ENCODE measurements at regions not wholly inside any gene's neighbourhood (a gene's known extent, or its start where the extent isn't known, plus 50 kb on each side); places are given as distances from the start of the nearest gene placed in this dataset.
A peak's percentile ranks its signal among the peaks of the same experiment; 100 is the strongest.

DNA sequence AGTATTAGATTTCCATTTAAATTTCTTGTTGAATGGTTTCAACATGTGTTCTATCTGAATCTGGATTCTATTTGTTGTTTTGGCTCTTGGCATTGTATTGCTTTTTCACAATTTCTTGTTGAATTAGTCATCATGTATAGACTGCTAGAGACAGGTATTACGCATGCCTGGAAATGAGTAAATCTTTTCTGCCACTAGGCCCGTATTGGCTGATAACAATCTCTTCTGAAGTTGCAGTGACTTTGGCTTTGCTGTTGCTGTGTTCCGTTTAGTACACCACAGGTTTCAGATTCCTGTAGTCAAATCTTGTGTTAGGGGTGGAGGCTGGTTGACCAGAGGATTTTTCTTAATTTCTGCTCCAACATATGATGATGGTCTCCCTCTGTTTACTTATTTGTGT lies 1339.4 kb downstream of the GRIK2 start:
- TF ChIP-seq NFIC (IDR thresholded peaks at IDR 0.05) (no peak), TCF12 (IDR thresholded peaks at IDR 0.05; ENCODE audit: low read depth) (no peak), EP300 (IDR thresholded peaks at IDR 0.05; ENCODE audit: borderline replicate concordance) (no peak), EGR1 (IDR thresholded peaks at IDR 0.05) (no peak), TAF1 (IDR thresholded peaks at IDR 0.05; ENCODE audit: low read depth) (no peak), YY1 (IDR thresholded peaks at IDR 0.05; ENCODE audit: low read depth) (no peak), RAD21 (IDR thresholded peaks at IDR 0.05; ENCODE audit: low read depth) (no peak), FOXM1 (IDR thresholded peaks at IDR 0.05; ENCODE audit: borderline replicate concordance, low read depth) (no peak), TEAD4 (IDR thresholded peaks at IDR 0.05) (no peak), CREB1 (IDR thresholded peaks at IDR 0.05; ENCODE audit: low read depth) (no peak)
- TF ChIP-seq, protein P1, sequence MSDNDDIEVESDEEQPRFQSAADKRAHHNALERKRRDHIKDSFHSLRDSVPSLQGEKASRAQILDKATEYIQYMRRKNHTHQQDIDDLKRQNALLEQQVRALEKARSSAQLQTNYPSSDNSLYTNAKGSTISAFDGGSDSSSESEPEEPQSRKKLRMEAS (IDR thresholded peaks at IDR 0.05) = no peak
- TF ChIP-seq, protein P2, sequence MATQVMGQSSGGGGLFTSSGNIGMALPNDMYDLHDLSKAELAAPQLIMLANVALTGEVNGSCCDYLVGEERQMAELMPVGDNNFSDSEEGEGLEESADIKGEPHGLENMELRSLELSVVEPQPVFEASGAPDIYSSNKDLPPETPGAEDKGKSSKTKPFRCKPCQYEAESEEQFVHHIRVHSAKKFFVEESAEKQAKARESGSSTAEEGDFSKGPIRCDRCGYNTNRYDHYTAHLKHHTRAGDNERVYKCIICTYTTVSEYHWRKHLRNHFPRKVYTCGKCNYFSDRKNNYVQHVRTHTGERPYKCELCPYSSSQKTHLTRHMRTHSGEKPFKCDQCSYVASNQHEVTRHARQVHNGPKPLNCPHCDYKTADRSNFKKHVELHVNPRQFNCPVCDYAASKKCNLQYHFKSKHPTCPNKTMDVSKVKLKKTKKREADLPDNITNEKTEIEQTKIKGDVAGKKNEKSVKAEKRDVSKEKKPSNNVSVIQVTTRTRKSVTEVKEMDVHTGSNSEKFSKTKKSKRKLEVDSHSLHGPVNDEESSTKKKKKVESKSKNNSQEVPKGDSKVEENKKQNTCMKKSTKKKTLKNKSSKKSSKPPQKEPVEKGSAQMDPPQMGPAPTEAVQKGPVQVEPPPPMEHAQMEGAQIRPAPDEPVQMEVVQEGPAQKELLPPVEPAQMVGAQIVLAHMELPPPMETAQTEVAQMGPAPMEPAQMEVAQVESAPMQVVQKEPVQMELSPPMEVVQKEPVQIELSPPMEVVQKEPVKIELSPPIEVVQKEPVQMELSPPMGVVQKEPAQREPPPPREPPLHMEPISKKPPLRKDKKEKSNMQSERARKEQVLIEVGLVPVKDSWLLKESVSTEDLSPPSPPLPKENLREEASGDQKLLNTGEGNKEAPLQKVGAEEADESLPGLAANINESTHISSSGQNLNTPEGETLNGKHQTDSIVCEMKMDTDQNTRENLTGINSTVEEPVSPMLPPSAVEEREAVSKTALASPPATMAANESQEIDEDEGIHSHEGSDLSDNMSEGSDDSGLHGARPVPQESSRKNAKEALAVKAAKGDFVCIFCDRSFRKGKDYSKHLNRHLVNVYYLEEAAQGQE (IDR thresholded peaks at IDR 0.05; ENCODE audit: low read depth) = no peak
- TF ChIP-seq, protein P3, sequence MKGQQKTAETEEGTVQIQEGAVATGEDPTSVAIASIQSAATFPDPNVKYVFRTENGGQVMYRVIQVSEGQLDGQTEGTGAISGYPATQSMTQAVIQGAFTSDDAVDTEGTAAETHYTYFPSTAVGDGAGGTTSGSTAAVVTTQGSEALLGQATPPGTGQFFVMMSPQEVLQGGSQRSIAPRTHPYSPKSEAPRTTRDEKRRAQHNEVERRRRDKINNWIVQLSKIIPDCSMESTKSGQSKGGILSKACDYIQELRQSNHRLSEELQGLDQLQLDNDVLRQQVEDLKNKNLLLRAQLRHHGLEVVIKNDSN (IDR thresholded peaks at IDR 0.05) = no peak

DNA sequence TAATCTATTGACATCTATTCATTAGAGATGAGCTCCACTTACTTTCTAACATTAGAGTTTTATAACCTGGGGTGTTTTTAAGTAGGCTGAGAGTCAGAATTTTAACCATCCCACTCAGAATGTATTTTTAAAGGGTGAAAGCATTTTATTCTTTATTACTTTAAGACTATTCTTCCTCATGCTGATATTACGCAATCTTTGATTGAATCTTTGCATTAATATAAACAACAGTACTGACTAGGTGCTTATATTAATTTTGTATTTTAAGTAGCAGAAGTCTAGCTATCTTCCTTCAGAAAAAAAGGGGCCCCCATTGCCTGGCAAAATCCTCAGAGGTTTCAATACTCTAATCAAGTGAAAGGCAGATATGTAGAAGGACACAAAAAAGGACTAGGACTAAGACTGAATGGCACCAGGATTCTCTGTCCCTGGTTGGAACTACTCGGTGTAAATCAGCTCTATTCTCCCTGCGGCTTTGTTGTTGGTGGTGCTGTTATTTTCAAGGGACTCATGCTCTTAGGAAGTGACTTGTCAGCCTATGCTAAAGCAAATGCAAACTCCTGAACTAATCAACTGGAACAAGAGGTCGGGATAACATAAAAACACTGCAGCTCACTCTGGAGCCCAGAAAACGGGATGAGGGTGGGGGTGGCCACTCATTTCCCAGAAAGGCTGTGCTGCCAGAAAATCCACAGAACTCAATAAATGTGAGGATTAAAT lies 1324.4 kb downstream of the GRIK2 start:
- no peak for TF ChIP-seq YY1 (IDR thresholded peaks at IDR 0.05; ENCODE audit: low read depth)
- TF ChIP-seq CREB1 (IDR thresholded peaks at IDR 0.05; ENCODE audit: low read depth) = no peak
- TF ChIP-seq CEBPB (IDR thresholded peaks at IDR 0.05) = peak; percentile 51; the same call in 1 of the 2 replicates
- TF ChIP-seq, protein P1 (IDR thresholded peaks at IDR 0.05) = no peak
- no peak for TF ChIP-seq TCF12 (IDR thresholded peaks at IDR 0.05; ENCODE audit: low read depth)
- no peak for TF ChIP-seq EGR1 (IDR thresholded peaks at IDR 0.05)
- TF ChIP-seq ZBTB7A (IDR thresholded peaks at IDR 0.05; ENCODE audit: low read depth) = no peak
- TF ChIP-seq TEAD4 (IDR thresholded peaks at IDR 0.05) = no peak

DNA sequence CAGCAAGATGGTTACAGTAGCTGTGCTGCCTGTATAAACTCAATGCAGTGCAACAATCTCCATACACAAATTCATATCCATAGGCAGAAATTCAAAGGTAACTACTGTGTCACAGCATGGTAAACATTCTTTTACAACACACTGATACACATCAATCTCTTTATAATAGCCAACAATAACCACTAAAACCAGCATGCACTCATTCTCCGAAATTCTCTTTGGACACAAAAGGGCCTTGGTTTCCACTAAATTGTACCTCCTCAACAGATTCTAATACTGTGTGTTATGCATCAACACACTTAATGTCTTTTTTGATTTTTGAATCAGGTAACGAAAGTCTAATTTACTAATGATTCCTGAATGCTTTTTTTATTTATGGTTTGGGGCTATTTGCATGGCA lies 1323.7 kb downstream of the GRIK2 start:
- TF ChIP-seq RAD21 (IDR thresholded peaks at IDR 0.05; ENCODE audit: low read depth) (no peak), ZBTB7A (IDR thresholded peaks at IDR 0.05; ENCODE audit: low read depth) (no peak), CREB1 (IDR thresholded peaks at IDR 0.05; ENCODE audit: low read depth) (no peak), EGR1 (IDR thresholded peaks at IDR 0.05) (no peak), TAF1 (IDR thresholded peaks at IDR 0.05; ENCODE audit: low read depth) (no peak), TEAD4 (IDR thresholded peaks at IDR 0.05) (no peak), TCF12 (IDR thresholded peaks at IDR 0.05; ENCODE audit: low read depth) (no peak), FOXM1 (IDR thresholded peaks at IDR 0.05; ENCODE audit: borderline replicate concordance, low read depth) (no peak), EP300 (IDR thresholded peaks at IDR 0.05; ENCODE audit: borderline replicate concordance) (no peak), CEBPB (IDR thresholded peaks at IDR 0.05) (no peak), YY1 (IDR thresholded peaks at IDR 0.05; ENCODE audit: low read depth) (no peak)
- TF ChIP-seq, protein P2 (IDR thresholded peaks at IDR 0.05; ENCODE audit: low read depth) = no peak
- TF ChIP-seq, protein P1 (IDR thresholded peaks at IDR 0.05) = no peak

DNA sequence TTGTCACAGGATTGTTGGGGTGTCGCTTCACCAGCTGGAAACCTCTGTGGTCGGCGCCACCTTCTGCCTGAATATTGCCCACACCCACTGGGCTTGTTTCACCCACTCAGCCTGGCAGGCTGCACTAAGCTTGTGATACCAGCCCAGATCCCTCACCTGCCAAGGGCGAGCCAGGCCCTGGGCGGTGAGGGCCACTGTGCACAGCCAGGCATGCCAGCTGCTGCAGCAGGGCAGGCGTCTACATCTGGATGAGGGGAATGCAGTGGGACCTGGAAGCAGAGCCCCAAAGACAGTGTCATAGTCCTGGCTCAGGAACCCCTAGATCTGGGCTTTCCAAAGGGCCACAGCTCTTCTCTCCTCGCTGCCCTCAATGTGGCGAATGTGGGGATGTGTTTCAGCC lies 1307.5 kb downstream of the GRIK2 start:
- TF ChIP-seq CEBPB (IDR thresholded peaks at IDR 0.05) (no peak), FOXM1 (IDR thresholded peaks at IDR 0.05; ENCODE audit: borderline replicate concordance, low read depth) (no peak), RAD21 (IDR thresholded peaks at IDR 0.05; ENCODE audit: low read depth) (no peak), CREB1 (IDR thresholded peaks at IDR 0.05; ENCODE audit: low read depth) (no peak), NFIC (IDR thresholded peaks at IDR 0.05) (no peak), YY1 (IDR thresholded peaks at IDR 0.05; ENCODE audit: low read depth) (no peak), EP300 (IDR thresholded peaks at IDR 0.05; ENCODE audit: borderline replicate concordance) (no peak), TCF12 (IDR thresholded peaks at IDR 0.05; ENCODE audit: low read depth) (no peak), TEAD4 (IDR thresholded peaks at IDR 0.05) (no peak), TAF1 (IDR thresholded peaks at IDR 0.05; ENCODE audit: low read depth) (no peak)
- TF ChIP-seq, protein P2 (IDR thresholded peaks at IDR 0.05; ENCODE audit: low read depth) = no peak
- TF ChIP-seq, protein P1 (IDR thresholded peaks at IDR 0.05) = no peak
- TF ChIP-seq, protein P3 (IDR thresholded peaks at IDR 0.05) = no peak

Data from Ishikawa (cell line).